A673 (cell line): ENCODE measurements at regions not wholly inside any gene's neighbourhood (a gene's known extent, or its start where the extent isn't known, plus 50 kb on each side); places are given as distances from the start of the nearest gene placed in this dataset.
"Not testable (repeated sequence)": the region's sequence is repeated elsewhere in the genome, so short reads cannot be mapped to it uniquely, and the experiment has no call there.

Source experiments
- BruUV-seq: library from RNA; stranded (reverse); fragments of 400-500 nt; replicated peaks from 2 replicates; lab custom pipeline; 2021; lab: Mats Ljungman, UMichigan
- CTCF ChIA-PET: fragments of 300-600 bp; sonication (Branson Sonifier 250); formaldehyde crosslinking; loops from one replicate; lab custom pipeline; 2022; ENCODE audit warnings: antibody characterized with exemption; lab: Charles Lee
- POLR2A ChIA-PET: fragments of 300-600 bp; sonication (Branson Sonifier 250); formaldehyde crosslinking; loops from one replicate; lab custom pipeline; 2022; ENCODE audit warnings: antibody characterized with exemption; ENCODE audit not compliant: low non-redundant PET; lab: Charles Lee
- DNase-seq: peaks from one replicate; pipeline ENCODE4 v3.0.0-alpha.2; 2015; ENCODE audit warnings: low spot score
- H3K27ac ChIP-seq: fragments of 200-600 bp; sonication (generic); 2 replicates; pipeline ENCODE4 v1.5.1; 2016; ENCODE audit warnings: mixed run types, low read depth, mild to moderate bottlenecking, mixed read lengths, antibody characterized with exemption, low read length; ENCODE audit not compliant: poor library complexity, severe bottlenecking
- H3K27me3 ChIP-seq: fragments of 200-600 bp; sonication (generic); replicated peaks from 2 replicates; pipeline ENCODE4 v1.6.1; 2017; ENCODE audit warnings: mixed run types, low read depth, mild to moderate bottlenecking, mixed read lengths, antibody characterized with exemption, low read length; ENCODE audit not compliant: insufficient read depth, poor library complexity
- H3K36me3 ChIP-seq: fragments of 200-600 bp; sonication (generic); 2 replicates; pipeline ENCODE4 v1.6.1; 2016; ENCODE audit warnings: mixed run types, mild to moderate bottlenecking, mixed read lengths, antibody characterized with exemption, low read length; ENCODE audit not compliant: insufficient read depth, poor library complexity, severe bottlenecking
- H3K4me1 ChIP-seq: fragments of 200-600 bp; sonication (generic); 2 replicates; pipeline ENCODE4 v1.6.1; 2017; ENCODE audit warnings: mixed run types, mild to moderate bottlenecking, mixed read lengths, antibody characterized with exemption, low read length; ENCODE audit not compliant: insufficient read depth, poor library complexity, severe bottlenecking
- H3K4me3 ChIP-seq: fragments of 200-600 bp; sonication (generic); 2 replicates; pipeline ENCODE4 v1.5.1; 2016; ENCODE audit warnings: low read depth, mixed run types, mild to moderate bottlenecking, mixed read lengths, low read length; ENCODE audit not compliant: poor library complexity, severe bottlenecking
- H3K9me3 ChIP-seq: fragments of 200-600 bp; sonication (generic); 2 replicates; pipeline ENCODE4 v1.6.1; 2016; ENCODE audit warnings: mixed run types, low read depth, mild to moderate bottlenecking, mixed read lengths, antibody characterized with exemption, low read length; ENCODE audit not compliant: poor library complexity, severe bottlenecking
- EZH2 ChIP-seq: fragments of 200-600 bp; sonication (generic); IDR thresholded peaks from 2 replicates; pipeline ENCODE4 v1.6.1; 2017; ENCODE audit warnings: borderline replicate concordance, low read depth, mild to moderate bottlenecking, mixed read lengths, antibody characterized with exemption, low read length; ENCODE audit not compliant: poor library complexity, severe bottlenecking
- intact Hi-C: fragments of 100-400 bp; cut with micrococcal nuclease; formaldehyde crosslinking; loops from one replicate; pipeline ENCODE4 v1.10.0; 2022; ENCODE audit not compliant: unreplicated experiment
- TF ChIP-seq, protein P1 (sequence below): fragments of 300-800, 200-600 bp; sonication (generic); conservative IDR thresholded peaks from 2 replicates; pipeline ENCODE4 v1.5.1; 2017; ENCODE audit warnings: low read depth, mild to moderate bottlenecking, antibody characterized with exemption, low read length, moderate library complexity, mixed read lengths

GRCh38 chrX:76509775-76510174 is 82.3 kb downstream of the MAGEE1 start:
- Histone ChIP-seq H3K27me3 (no peaks in the 10 kb centered on the region), H3K4me3 (no peak overlapping the region), H3K36me3 (no peaks in the 10 kb centered on the region), H3K27ac (no peak overlapping the region), H3K4me1 (no peaks in the 10 kb centered on the region), H3K9me3 (no peaks in the 10 kb centered on the region)
- POLR2A ChIA-PET, result no interaction called here
- BruUV-seq, result no TSS peak
- CTCF ChIA-PET, result no interaction called here
- no peak for DNase-seq
- TF ChIP-seq, protein P1, sequence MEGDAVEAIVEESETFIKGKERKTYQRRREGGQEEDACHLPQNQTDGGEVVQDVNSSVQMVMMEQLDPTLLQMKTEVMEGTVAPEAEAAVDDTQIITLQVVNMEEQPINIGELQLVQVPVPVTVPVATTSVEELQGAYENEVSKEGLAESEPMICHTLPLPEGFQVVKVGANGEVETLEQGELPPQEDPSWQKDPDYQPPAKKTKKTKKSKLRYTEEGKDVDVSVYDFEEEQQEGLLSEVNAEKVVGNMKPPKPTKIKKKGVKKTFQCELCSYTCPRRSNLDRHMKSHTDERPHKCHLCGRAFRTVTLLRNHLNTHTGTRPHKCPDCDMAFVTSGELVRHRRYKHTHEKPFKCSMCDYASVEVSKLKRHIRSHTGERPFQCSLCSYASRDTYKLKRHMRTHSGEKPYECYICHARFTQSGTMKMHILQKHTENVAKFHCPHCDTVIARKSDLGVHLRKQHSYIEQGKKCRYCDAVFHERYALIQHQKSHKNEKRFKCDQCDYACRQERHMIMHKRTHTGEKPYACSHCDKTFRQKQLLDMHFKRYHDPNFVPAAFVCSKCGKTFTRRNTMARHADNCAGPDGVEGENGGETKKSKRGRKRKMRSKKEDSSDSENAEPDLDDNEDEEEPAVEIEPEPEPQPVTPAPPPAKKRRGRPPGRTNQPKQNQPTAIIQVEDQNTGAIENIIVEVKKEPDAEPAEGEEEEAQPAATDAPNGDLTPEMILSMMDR, result no peak
- no peak for TF ChIP-seq EZH2
- intact Hi-C loops, result no loop called here

DNA sequence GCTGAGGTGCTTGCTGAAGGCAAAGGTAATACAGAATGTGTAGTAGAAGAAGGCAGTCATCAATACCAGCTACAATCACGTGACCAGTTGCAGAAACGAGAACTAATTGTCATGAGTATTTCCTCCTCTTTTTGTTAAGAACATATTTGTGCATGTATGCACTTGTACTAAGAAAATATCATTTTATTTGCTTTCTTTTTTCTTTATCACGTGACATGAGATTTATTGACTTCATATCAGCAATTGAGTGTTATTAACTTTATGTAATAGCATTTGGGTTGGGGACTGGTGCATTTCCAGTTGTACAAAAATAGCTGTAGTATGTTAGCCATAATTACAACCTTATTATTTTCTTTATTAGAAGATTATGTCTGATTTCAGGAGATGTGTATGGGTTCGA is 90.0 kb downstream of the MAGEE1 start:
- H3K27ac ChIP-seq, result no peak overlapping the region
- H3K4me3 ChIP-seq, result no peak overlapping the region
- no peaks in the 10 kb centered on the region for H3K27me3 ChIP-seq
- TF ChIP-seq EZH2, result no peak
- TF ChIP-seq, protein P1, result no peak
- no peaks in the 10 kb centered on the region for H3K36me3 ChIP-seq
- POLR2A ChIA-PET, result no interaction called here
- CTCF ChIA-PET, result no interaction called here
- H3K9me3 ChIP-seq, result no peaks in the 10 kb centered on the region
- no peaks in the 10 kb centered on the region for H3K4me1 ChIP-seq
- intact Hi-C loops, result no loop called here
- no TSS peak for BruUV-seq
- DNase-seq, result no peak

DNA sequence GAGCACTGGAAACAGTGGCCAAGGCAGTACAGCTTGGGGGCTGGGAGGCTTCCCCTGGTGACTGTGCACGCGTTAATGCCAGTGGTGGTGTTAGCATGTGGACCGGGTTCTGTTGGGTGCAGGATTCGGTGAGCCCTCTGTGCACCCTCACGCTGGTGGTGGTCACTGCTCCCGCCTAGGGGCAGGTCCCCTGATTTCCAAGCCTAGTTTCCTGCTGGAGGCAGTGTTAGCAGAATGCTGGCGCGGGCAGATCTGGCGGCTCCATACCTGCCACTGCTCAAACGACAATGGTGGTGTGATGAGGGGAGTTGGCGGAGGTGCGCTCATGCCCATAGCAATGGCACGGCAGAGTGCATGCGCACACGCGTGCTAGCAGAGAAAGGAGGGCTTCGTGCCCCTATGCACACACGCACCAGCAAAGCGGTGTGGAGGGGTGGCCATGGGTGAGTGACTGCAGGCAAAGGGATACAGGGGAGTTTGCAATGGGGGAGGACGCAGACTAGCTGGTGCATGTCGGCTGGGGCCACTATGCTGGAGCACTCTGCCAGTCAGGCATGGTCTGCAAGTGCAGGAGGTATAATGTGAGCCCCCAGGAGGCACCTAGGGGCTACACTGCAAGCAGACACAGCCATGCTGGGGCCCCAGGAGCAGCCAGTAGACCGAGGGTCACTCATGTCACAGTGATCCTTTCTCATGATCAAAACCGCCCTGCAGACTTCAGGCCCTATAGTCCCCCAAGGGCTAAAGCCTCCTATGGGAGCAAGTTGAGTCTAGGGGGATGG is 93.0 kb downstream of the MAGEE1 start:
- H3K36me3 ChIP-seq, result no peaks in the 10 kb centered on the region
- POLR2A ChIA-PET, result no interaction called here
- CTCF ChIA-PET, result no interaction called here
- no peak overlapping the region for H3K4me3 ChIP-seq
- TF ChIP-seq, protein P1, result no peak
- TF ChIP-seq EZH2, result no peak
- no peaks in the 10 kb centered on the region for H3K4me1 ChIP-seq
- H3K27ac ChIP-seq, result no peak overlapping the region
- H3K9me3 ChIP-seq, result no peaks in the 10 kb centered on the region
- no peaks in the 10 kb centered on the region for H3K27me3 ChIP-seq
- intact Hi-C loops, result no loop called here
- DNase-seq, result no peak
- no TSS peak for BruUV-seq

- BruUV-seq, CTCF ChIA-PET: not testable (repeated sequence)
Measured at GRCh38 chrX:76535675-76536074, 108.2 kb downstream of the MAGEE1 start.

More at GRCh38 chrX:76535675-76536074, 108.2 kb downstream of the MAGEE1 start:
- H3K4me1 ChIP-seq, POLR2A ChIA-PET, H3K27ac ChIP-seq, DNase-seq, H3K27me3 ChIP-seq, H3K36me3 ChIP-seq, H3K9me3 ChIP-seq, H3K4me3 ChIP-seq, intact Hi-C loops: not testable (repeated sequence)
